Fibroblast of skin of scalp (primary cell): ENCODE measurements at regions not wholly inside any gene's neighbourhood (a gene's known extent, or its start where the extent isn't known, plus 50 kb on each side); places are given as distances from the start of the nearest gene placed in this dataset.

Source experiments
- DNase-seq: peaks from one replicate; pipeline ENCODE4 v3.0.0-alpha.2; 2013

- no peak for DNase-seq
Observed at GRCh38 chr17:27974045-27974436, 68.4 kb upstream of the NLK start.

GRCh38 chr17:27974531-27975145 is 67.8 kb upstream of the NLK start:
- DNase-seq = no peak

GRCh38 chr17:27975146-27976011 is 67.1 kb upstream of the NLK start:
- no peak for DNase-seq

- DNase-seq = no peak
Observed at GRCh38 chr17:27976331-27976730, 66.1 kb upstream of the NLK start.

- DNase-seq = no peak
Observed at GRCh38 chr17:27977751-27978688, 64.5 kb upstream of the NLK start.

- no peak for DNase-seq
Observed at GRCh38 chr17:27978689-27979175, 63.7 kb upstream of the NLK start.

- peak; percentile 29 for DNase-seq
Observed at GRCh38 chr17:27980043-27980442, 62.4 kb upstream of the NLK start.

GRCh38 chr17:27981978-27982377 is 60.5 kb upstream of the NLK start:
- no peak for DNase-seq

- DNase-seq = no peak
Observed at GRCh38 chr17:27982688-27983087, 59.8 kb upstream of the NLK start.

- DNase-seq = no peak
Observed at GRCh38 chr17:27983853-27984252, 58.6 kb upstream of the NLK start.

- no peak for DNase-seq
Observed at GRCh38 chr17:27984404-27984803, 58.1 kb upstream of the NLK start.

- DNase-seq = no peak
Observed at GRCh38 chr17:27984816-27985215, 57.7 kb upstream of the NLK start.

GRCh38 chr17:27985306-27985705 is 57.2 kb upstream of the NLK start:
- DNase-seq = no peak

GRCh38 chr17:27985736-27986399 is 56.6 kb upstream of the NLK start:
- no peak for DNase-seq

- DNase-seq = no peak
Observed at GRCh38 chr17:27986805-27987684, 55.4 kb upstream of the NLK start.

- DNase-seq = no peak
Observed at GRCh38 chr17:27989046-27989445, 53.4 kb upstream of the NLK start.

- no peak for DNase-seq
Observed at GRCh38 chr17:27990100-27990499, 52.4 kb upstream of the NLK start.

GRCh38 chr17:27990979-27991378 is 51.5 kb upstream of the NLK start:
- no peak for DNase-seq

- DNase-seq = no peak
Observed at GRCh38 chr17:27991462-27991993, 50.9 kb upstream of the NLK start.
